GM12891 (cell line): ENCODE measurements at regions not wholly inside any gene's neighbourhood (a gene's known extent, or its start where the extent isn't known, plus 50 kb on each side); places are given as distances from the start of the nearest gene placed in this dataset.

ENCODE experiments used
- PAX5 ChIP-seq: IDR thresholded peaks from 2 replicates; pipeline ENCODE4 v1.6.1; 2011; ENCODE audit warnings: low read length, moderate library complexity, mild to moderate bottlenecking; ENCODE audit not compliant: insufficient read depth, severe bottlenecking
- POLR2A ChIP-seq: IDR thresholded peaks from 2 replicates; pipeline ENCODE4 v1.6.1; 2011; ENCODE audit warnings: low read depth, low read length, control low read depth
- POLR2AphosphoS5 ChIP-seq: IDR thresholded peaks from 2 replicates; pipeline ENCODE4 v1.6.1; 2011; ENCODE audit warnings: low read depth, low read length, control low read depth
- SPI1 ChIP-seq: IDR thresholded peaks from 2 replicates; pipeline ENCODE4 v1.6.1; 2011; ENCODE audit warnings: low read depth, low read length, control low read depth

GRCh38 chr5:169522851-169523250 lies 60.7 kb upstream of the SPDL1 start:
- TF ChIP-seq POLR2AphosphoS5 (no peak), POLR2A (no peak), SPI1 (no peak), PAX5 (no peak)
